HCT116 (cell line): ENCODE measurements at regions not wholly inside any gene's neighbourhood (a gene's known extent, or its start where the extent isn't known, plus 50 kb on each side); places are given as distances from the start of the nearest gene placed in this dataset.

Experiments
- ATAC-seq: fragments of 200-7000 bp; cut with Tn5 transposase; 2 replicates; pipeline ENCODE4 v1.9.1; 2020; ENCODE audit warnings: mild to moderate bottlenecking, moderate library complexity
- BruUV-seq: library from RNA; stranded (reverse); fragments of 400-500 nt; replicated peaks from 2 replicates; lab custom pipeline; 2021; lab: Mats Ljungman, UMichigan
- CTCF ChIA-PET: fragments of 300-600 bp; sonication (Branson Sonifier 250); formaldehyde crosslinking; loops from one replicate; lab custom pipeline; 2021; ENCODE audit warnings: antibody characterized with exemption; lab: Charles Lee
- POLR2A ChIA-PET: fragments of 300-600, 350-600 bp; sonication (Branson Sonifier 250); formaldehyde crosslinking; loops from one replicate; lab custom pipeline; 2021; ENCODE audit warnings: antibody characterized with exemption; lab: Charles Lee
- RAD21 ChIA-PET, 2 experiments: fragments of 300-600 bp; sonication (Branson Sonifier 250); formaldehyde crosslinking; loops; one replicate each; lab custom pipeline; 2023; ENCODE audit warnings: low total read pairs in 2 of 2; ENCODE audit not compliant: uncharacterized antibody in 2 of 2, unreplicated experiment in 2 of 2, low non-redundant PET in 1 of 2; lab: Charles Lee
- DNase-seq: peaks from one replicate; pipeline ENCODE4 v3.0.0-alpha.2; 2010; ENCODE audit warnings: low read depth, low spot score
- H2AFZ ChIP-seq: fragments of 200-600 bp; shearing (Covaris generic), sonication (generic); 2 replicates; pipeline ENCODE4 v1.6.1; 2017; ENCODE audit warnings: low read depth, mixed run types, mixed read lengths, antibody characterized with exemption, low read length; ENCODE audit not compliant: poor library complexity, severe bottlenecking
- H3K27ac ChIP-seq: 2 replicates; pipeline ENCODE4 v1.5.1; 2012; ENCODE audit warnings: low read depth, low read length
- H3K27me3 ChIP-seq: fragments of 200-600 bp; sonication (generic); 2 replicates; pipeline ENCODE4 v1.6.1; 2016; ENCODE audit warnings: mixed run types, low read length, mixed read lengths; ENCODE audit not compliant: insufficient read depth
- H3K36me3 ChIP-seq, 2 experiments: fragments of 200-500 bp in 1 of 2; fragments of 200-600 bp in 1 of 2; sonication (Bioruptor generic) in 1 of 2; sonication (generic) in 1 of 2; 2 replicates each; pipeline versions ENCODE4 v1.5.1 to v1.6.1; 2014 to 2016; ENCODE audit warnings: low read length in 2 of 2, inconsistent platforms in 1 of 2, mixed read lengths in 1 of 2, mixed run types in 1 of 2; ENCODE audit not compliant: insufficient read depth in 2 of 2, control insufficient read depth in 1 of 2
- H3K4me1 ChIP-seq, 2 experiments: fragments of 200-600 bp in 1 of 2; sonication (generic) in 1 of 2; 2 replicates each; pipeline versions ENCODE4 v1.5.1 to v1.6.1; 2012 to 2017; ENCODE audit warnings: low read length in 2 of 2, inconsistent platforms in 1 of 2, mild to moderate bottlenecking in 1 of 2, mixed read lengths in 1 of 2, mixed run types in 1 of 2, moderate library complexity in 1 of 2; ENCODE audit not compliant: insufficient read depth in 2 of 2, control insufficient read depth in 1 of 2
- H3K4me2 ChIP-seq: fragments of 200-600 bp; sonication (generic); 2 replicates; pipeline ENCODE4 v1.6.1; 2017; ENCODE audit warnings: mixed run types, low read length, mixed read lengths
- H3K4me3 ChIP-seq, 2 experiments: fragments of 200-600 bp in 1 of 2; sonication (generic) in 1 of 2; replicated peaks in 1 of 2; 2 replicates each; pipeline ENCODE4 v1.5.1; 2011 to 2016; ENCODE audit warnings: low read length in 2 of 2, control low read depth in 1 of 2, low read depth in 1 of 2, mild to moderate bottlenecking in 1 of 2, mixed read lengths in 1 of 2, mixed run types in 1 of 2
- H3K79me2 ChIP-seq: fragments of 200-600 bp; sonication (generic); 2 replicates; pipeline ENCODE4 v1.6.1; 2017; ENCODE audit warnings: mild to moderate bottlenecking, mixed run types, low read length, moderate library complexity, mixed read lengths; ENCODE audit not compliant: insufficient read depth
- H3K9ac ChIP-seq: fragments of 200-600 bp; sonication (generic); 2 replicates; pipeline ENCODE4 v1.6.1; 2016; ENCODE audit warnings: low read length, mixed read lengths
- H3K9me2 ChIP-seq: fragments of 200-600 bp; sonication (generic), shearing (Covaris generic); 2 replicates; pipeline ENCODE4 v1.6.1; 2017; ENCODE audit warnings: mixed run types, mild to moderate bottlenecking, moderate library complexity; ENCODE audit not compliant: insufficient read depth
- H3K9me3 ChIP-seq, 2 experiments: fragments of 200-500 bp in 1 of 2; fragments of 200-600 bp in 1 of 2; sonication (Bioruptor generic) in 1 of 2; sonication (generic) in 1 of 2; 2 replicates each; pipeline ENCODE4 v1.6.1; 2014 to 2017; ENCODE audit warnings: low read length in 2 of 2, mixed read lengths in 2 of 2, inconsistent platforms in 1 of 2, low read depth in 1 of 2, mild to moderate bottlenecking in 1 of 2, mixed run types in 1 of 2, moderate library complexity in 1 of 2; ENCODE audit not compliant: control insufficient read depth in 1 of 2, insufficient read depth in 1 of 2
- H4K20me1 ChIP-seq: fragments of 200-600 bp; sonication (generic), shearing (Covaris generic); 2 replicates; pipeline ENCODE4 v1.6.1; 2017; ENCODE audit warnings: mixed run types, mild to moderate bottlenecking, moderate library complexity; ENCODE audit not compliant: insufficient read depth
- CTCF ChIP-seq, 3 experiments: fragments of 200-600 bp in 1 of 3; sonication (generic) in 1 of 3; IDR thresholded peaks in 2 of 3; conservative IDR thresholded peaks in 1 of 3; 2 replicates each; pipeline ENCODE4 v1.5.1; 2012 to 2017; ENCODE audit warnings: low read depth in 2 of 3, low read length in 2 of 3, antibody characterized with exemption in 1 of 3, borderline replicate concordance in 1 of 3, control low read depth in 1 of 3, mild to moderate bottlenecking in 1 of 3, mixed read lengths in 1 of 3, mixed run types in 1 of 3, moderate library complexity in 1 of 3; ENCODE audit not compliant: insufficient read depth in 1 of 3
- EZH2 ChIP-seq: fragments of 200-600 bp; sonication (generic); IDR thresholded peaks from 2 replicates; pipeline ENCODE4 v1.6.1; 2017; ENCODE audit warnings: antibody characterized with exemption, mixed run types
- EZH2phosphoT487 ChIP-seq: fragments of 200-600 bp; IDR thresholded peaks from 2 replicates; pipeline ENCODE4 v1.6.1; 2018; ENCODE audit warnings: antibody characterized with exemption, borderline replicate concordance
- RAD21 ChIP-seq: IDR thresholded peaks from 2 replicates; pipeline ENCODE4 v1.6.1; 2012; ENCODE audit warnings: low read depth, mild to moderate bottlenecking
- SIN3A ChIP-seq: IDR thresholded peaks from 2 replicates; pipeline ENCODE4 v1.6.1; 2012; ENCODE audit warnings: low read depth
- SP1 ChIP-seq: IDR thresholded peaks from 2 replicates; pipeline ENCODE4 v1.6.1; 2012; ENCODE audit warnings: low read depth
- SRF ChIP-seq: IDR thresholded peaks from 2 replicates; pipeline ENCODE4 v1.6.1; 2012; ENCODE audit warnings: low read depth
- TCF7L2 ChIP-seq: IDR thresholded peaks from 2 replicates; pipeline ENCODE4 v1.7.0; 2011; ENCODE audit warnings: borderline replicate concordance, inconsistent platforms; ENCODE audit not compliant: insufficient read depth, insufficient read length; ENCODE audit errors: extremely low read depth
- ZBTB33 ChIP-seq: IDR thresholded peaks from 2 replicates; pipeline ENCODE4 v1.6.1; 2011; ENCODE audit warnings: mild to moderate bottlenecking, low read length, moderate library complexity; ENCODE audit not compliant: insufficient replicate concordance; ENCODE audit errors: extremely low read depth
- intact Hi-C: fragments of 100-400 bp; cut with micrococcal nuclease; formaldehyde crosslinking; loops from 2 replicates; pipeline ENCODE4 v1.10.0; 2022

GRCh38 chr1:168490306-168490705 lies 53.5 kb downstream of the XCL2 start:
- RAD21 ChIA-PET = no interaction called here
- H3K79me2 ChIP-seq = no peaks in the 10 kb centered on the region
- H3K9me2 ChIP-seq = no peaks in the 10 kb centered on the region
- no peak overlapping the region for H3K27ac ChIP-seq
- H3K9me3 ChIP-seq = no peaks in the 10 kb centered on the region
- ATAC-seq (no peak), DNase-seq (no peak)
- no TSS peak for BruUV-seq
- no peak overlapping the region for H2AFZ ChIP-seq
- intact Hi-C loops = no loop called here
- H4K20me1 ChIP-seq = no peaks in the 10 kb centered on the region
- H3K9ac ChIP-seq = no peak overlapping the region
- no peak overlapping the region for H3K4me3 ChIP-seq
- CTCF ChIA-PET = no interaction called here
- no peaks in the 10 kb centered on the region for H3K36me3 ChIP-seq
- POLR2A ChIA-PET = no interaction called here
- H3K4me1 ChIP-seq = no peaks in the 10 kb centered on the region
- H3K27me3 ChIP-seq = no peaks in the 10 kb centered on the region
- TF ChIP-seq EZH2 = no peak
- no peak for TF ChIP-seq ZBTB33
- TF ChIP-seq EZH2phosphoT487 = no peak
- no peak for TF ChIP-seq SP1
- no peak for TF ChIP-seq TCF7L2
- TF ChIP-seq SIN3A = no peak
- no peak for TF ChIP-seq RAD21
- TF ChIP-seq SRF = no peak
- TF ChIP-seq CTCF (IDR thresholded peaks at IDR 0.05 in 2 of 3, conservative IDR thresholded peaks at IDR 0.05 in 1 of 3; ENCODE audit: borderline replicate concordance in 1 of 3, insufficient read depth in 1 of 3, low read depth in 2 of 3, low read length in 2 of 3) = no peak
- no peak overlapping the region for H3K4me2 ChIP-seq
